Endothelial cell (in vitro differentiated cells): ENCODE measurements at regions not wholly inside any gene's neighbourhood (a gene's known extent, or its start where the extent isn't known, plus 50 kb on each side); places are given as distances from the start of the nearest gene placed in this dataset.

Experiments used
- DNase-seq: peaks from one replicate; pipeline ENCODE4 v3.0.0; 2021; ENCODE audit warnings: low spot score
- H3K27ac Mint-ChIP-seq: one replicate; pipeline ENCODE4 v1.8.0; 2021; ENCODE audit warnings: mixed read lengths, inconsistent platforms; ENCODE audit not compliant: unreplicated experiment
- H3K27me3 Mint-ChIP-seq: one replicate; pipeline ENCODE4 v1.8.0; 2021; ENCODE audit warnings: mild to moderate bottlenecking, moderate library complexity, mixed read lengths, inconsistent platforms; ENCODE audit not compliant: unreplicated experiment
- H3K36me3 Mint-ChIP-seq: one replicate; pipeline ENCODE4 v1.8.0; 2021; ENCODE audit warnings: mild to moderate bottlenecking, low read depth, mixed read lengths, inconsistent platforms; ENCODE audit not compliant: unreplicated experiment
- H3K4me1 Mint-ChIP-seq: one replicate; pipeline ENCODE4 v1.8.0; 2021; ENCODE audit warnings: mild to moderate bottlenecking, mixed read lengths, inconsistent platforms; ENCODE audit not compliant: unreplicated experiment
- H3K4me3 Mint-ChIP-seq: one replicate; pipeline ENCODE4 v1.8.0; 2021; ENCODE audit warnings: mild to moderate bottlenecking, mixed read lengths, inconsistent platforms; ENCODE audit not compliant: unreplicated experiment
- H3K9me3 Mint-ChIP-seq: one replicate; pipeline ENCODE4 v1.8.0; 2021; ENCODE audit warnings: mixed read lengths, inconsistent platforms; ENCODE audit not compliant: unreplicated experiment
- TF ChIP-seq, protein P1 (sequence below): fragments of 200-600 bp; sonication (generic); IDR thresholded peaks from one replicate; pipeline ENCODE4 v1.5.0; 2021; ENCODE audit warnings: antibody characterized with exemption; ENCODE audit not compliant: unreplicated experiment

DNA sequence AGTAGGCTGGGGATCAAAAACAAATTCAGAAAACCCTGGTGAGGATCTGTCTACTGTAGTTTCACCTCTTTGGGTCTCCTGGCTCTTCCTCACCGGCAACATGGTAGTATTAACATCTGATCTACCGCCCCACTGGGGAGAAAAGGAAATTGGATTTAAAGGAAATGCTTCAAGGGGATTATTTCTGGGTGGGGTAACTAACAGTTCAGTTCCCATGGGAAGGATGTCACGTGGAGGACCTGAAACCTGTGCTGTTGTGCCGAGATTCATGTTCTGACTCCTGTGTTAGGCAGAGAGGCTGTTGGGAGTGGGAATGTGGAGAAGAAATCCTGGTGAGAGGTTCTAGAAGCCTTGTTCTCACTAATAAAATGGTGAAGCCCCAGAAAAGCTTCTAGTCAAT is 254.4 kb downstream of the BCOR start:
- Mint-ChIP-seq H3K36me3 (no peaks in the 10 kb centered on the region), H3K27ac (no peak overlapping the region), H3K4me3 (no peak overlapping the region), H3K4me1 (peaks cover 12% of the 10 kb centered on the region), H3K27me3 (no peaks in the 10 kb centered on the region), H3K9me3 (no peaks in the 10 kb centered on the region)
- TF ChIP-seq, protein P1, sequence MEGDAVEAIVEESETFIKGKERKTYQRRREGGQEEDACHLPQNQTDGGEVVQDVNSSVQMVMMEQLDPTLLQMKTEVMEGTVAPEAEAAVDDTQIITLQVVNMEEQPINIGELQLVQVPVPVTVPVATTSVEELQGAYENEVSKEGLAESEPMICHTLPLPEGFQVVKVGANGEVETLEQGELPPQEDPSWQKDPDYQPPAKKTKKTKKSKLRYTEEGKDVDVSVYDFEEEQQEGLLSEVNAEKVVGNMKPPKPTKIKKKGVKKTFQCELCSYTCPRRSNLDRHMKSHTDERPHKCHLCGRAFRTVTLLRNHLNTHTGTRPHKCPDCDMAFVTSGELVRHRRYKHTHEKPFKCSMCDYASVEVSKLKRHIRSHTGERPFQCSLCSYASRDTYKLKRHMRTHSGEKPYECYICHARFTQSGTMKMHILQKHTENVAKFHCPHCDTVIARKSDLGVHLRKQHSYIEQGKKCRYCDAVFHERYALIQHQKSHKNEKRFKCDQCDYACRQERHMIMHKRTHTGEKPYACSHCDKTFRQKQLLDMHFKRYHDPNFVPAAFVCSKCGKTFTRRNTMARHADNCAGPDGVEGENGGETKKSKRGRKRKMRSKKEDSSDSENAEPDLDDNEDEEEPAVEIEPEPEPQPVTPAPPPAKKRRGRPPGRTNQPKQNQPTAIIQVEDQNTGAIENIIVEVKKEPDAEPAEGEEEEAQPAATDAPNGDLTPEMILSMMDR = no peak
- DNase-seq = no peak

DNA sequence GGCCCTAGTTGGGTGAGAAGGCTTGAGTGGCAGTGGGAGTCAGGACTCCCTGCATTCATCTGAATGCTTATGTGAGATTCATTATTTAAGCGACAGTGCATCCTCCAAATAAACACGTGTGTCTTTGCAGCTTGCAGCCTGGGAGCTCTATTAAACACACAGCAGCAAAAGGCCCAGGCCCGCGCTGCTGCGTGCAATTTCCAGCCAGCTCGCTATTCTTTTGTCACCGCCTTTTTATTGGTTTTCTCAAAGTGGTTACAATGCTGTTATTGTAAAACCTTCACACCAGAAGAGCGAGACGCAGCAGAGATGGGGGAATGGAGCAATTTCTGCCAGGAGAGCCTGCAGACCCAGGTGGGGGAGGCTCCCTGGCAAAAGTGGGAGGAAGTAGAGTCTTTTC is 252.5 kb downstream of the BCOR start:
- no peaks in the 10 kb centered on the region for H3K36me3 Mint-ChIP-seq
- H3K9me3 Mint-ChIP-seq = no peaks in the 10 kb centered on the region
- DNase-seq = no peak
- H3K4me3 Mint-ChIP-seq = no peak overlapping the region
- H3K27ac Mint-ChIP-seq = no peak overlapping the region
- TF ChIP-seq, protein P1 = no peak
- H3K27me3 Mint-ChIP-seq = no peaks in the 10 kb centered on the region
- H3K4me1 Mint-ChIP-seq = peaks cover 12% of the 10 kb centered on the region

DNA sequence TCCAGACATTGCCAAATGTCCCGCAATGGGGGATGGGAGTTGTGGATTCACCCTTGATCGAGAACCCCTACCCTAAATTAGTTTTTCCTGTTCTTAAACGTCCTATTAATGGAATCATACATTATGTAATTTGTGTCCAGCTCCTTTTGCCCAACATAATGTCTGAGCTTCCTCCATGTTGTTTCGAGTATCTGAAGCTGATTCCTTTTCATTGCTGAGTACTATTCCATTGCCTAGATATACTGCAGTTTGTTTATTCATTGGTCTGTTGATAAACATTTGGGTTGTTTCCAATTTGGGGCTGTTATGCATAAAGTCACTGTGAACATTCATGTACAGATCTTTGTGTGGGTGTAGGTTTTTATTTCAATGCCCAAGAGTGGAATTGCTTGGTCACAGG is 251.3 kb downstream of the BCOR start:
- H3K36me3 Mint-ChIP-seq = no peaks in the 10 kb centered on the region
- DNase-seq = no peak
- H3K4me1 Mint-ChIP-seq = peaks cover 15% of the 10 kb centered on the region
- no peak overlapping the region for H3K27ac Mint-ChIP-seq
- H3K4me3 Mint-ChIP-seq = no peak overlapping the region
- no peaks in the 10 kb centered on the region for H3K9me3 Mint-ChIP-seq
- TF ChIP-seq, protein P1 = no peak
- H3K27me3 Mint-ChIP-seq = no peaks in the 10 kb centered on the region

DNA sequence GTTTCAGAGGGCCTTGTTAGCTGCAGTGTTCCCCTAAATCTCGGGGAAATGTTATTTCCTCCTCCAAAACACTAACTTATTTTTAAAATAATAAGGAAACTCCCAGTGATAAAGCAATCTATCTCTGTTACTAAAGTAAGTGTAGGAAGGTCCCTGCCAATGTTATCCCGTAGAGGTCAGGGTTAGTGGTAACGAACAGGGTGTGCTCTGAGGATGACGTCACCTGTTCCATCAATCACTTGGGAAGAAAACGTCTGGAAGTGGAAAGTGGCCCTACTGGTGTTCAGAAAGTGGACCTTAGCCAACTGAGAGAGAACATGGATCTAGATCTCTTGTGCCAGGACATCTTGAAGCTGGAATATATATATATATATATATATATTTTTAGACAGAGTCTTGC is 249.5 kb downstream of the BCOR start:
- Mint-ChIP-seq H3K4me1 (peaks cover 14% of the 10 kb centered on the region), H3K27me3 (no peaks in the 10 kb centered on the region), H3K4me3 (no peak overlapping the region), H3K9me3 (no peaks in the 10 kb centered on the region), H3K36me3 (no peaks in the 10 kb centered on the region), H3K27ac (no peak overlapping the region)
- TF ChIP-seq, protein P1 = no peak
- DNase-seq = no peak

DNA sequence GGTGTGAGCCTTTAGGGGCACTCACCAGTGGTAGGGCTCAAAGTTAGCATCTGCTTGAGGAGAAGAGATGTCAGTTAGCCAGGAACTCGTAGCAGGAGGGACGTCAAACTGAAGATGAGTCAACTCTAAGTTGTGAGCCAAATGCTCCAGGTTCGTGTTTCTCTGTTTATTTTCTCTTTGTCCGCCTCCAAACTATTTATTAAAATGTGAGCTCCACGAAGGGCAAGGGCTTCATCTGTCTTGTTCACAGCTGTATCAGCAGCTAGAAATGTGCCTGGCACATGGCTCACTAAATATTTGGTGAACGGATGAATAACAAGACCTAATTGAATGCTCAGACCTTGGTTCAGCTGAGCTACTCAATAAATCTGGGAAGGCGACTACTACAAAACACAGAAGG is 248.9 kb downstream of the BCOR start:
- no peak overlapping the region for H3K4me3 Mint-ChIP-seq
- H3K4me1 Mint-ChIP-seq = peaks cover 13% of the 10 kb centered on the region
- TF ChIP-seq, protein P1 = no peak
- no peaks in the 10 kb centered on the region for H3K9me3 Mint-ChIP-seq
- no peak overlapping the region for H3K27ac Mint-ChIP-seq
- no peak for DNase-seq
- H3K27me3 Mint-ChIP-seq = no peaks in the 10 kb centered on the region
- H3K36me3 Mint-ChIP-seq = no peaks in the 10 kb centered on the region
